Panc1 (cell line): ENCODE measurements at regions not wholly inside any gene's neighbourhood (a gene's known extent, or its start where the extent isn't known, plus 50 kb on each side); places are given as distances from the start of the nearest gene placed in this dataset.

Experiments used
- ATAC-seq: fragments of 200-7000 bp; cut with Tn5 transposase; 2 replicates; pipeline ENCODE4 v1.9.1; 2020; ENCODE audit warnings: mild to moderate bottlenecking, moderate library complexity
- BruUV-seq: library from RNA; stranded (reverse); fragments of 400-500 nt; replicated peaks from 2 replicates; lab custom pipeline; 2021; lab: Mats Ljungman, UMichigan
- CTCF ChIA-PET: fragments of 300-600 bp; sonication (Branson Sonifier 250); formaldehyde crosslinking; loops from one replicate; lab custom pipeline; 2022; ENCODE audit warnings: antibody characterized with exemption; lab: Charles Lee
- POLR2A ChIA-PET: fragments of 300-600 bp; sonication (Branson Sonifier 250); formaldehyde crosslinking; loops from one replicate; lab custom pipeline; 2022; ENCODE audit warnings: antibody characterized with exemption; lab: Charles Lee
- DNase-seq: peaks from one replicate; pipeline ENCODE4 v3.0.0-alpha.2; 2010; ENCODE audit warnings: low read depth, low spot score
- H3K27ac ChIP-seq: 2 replicates; pipeline ENCODE4 v1.5.1; 2011; ENCODE audit warnings: mild to moderate bottlenecking, low read length, inconsistent platforms
- H3K27me3 ChIP-seq: fragments of 200-500 bp; sonication (Bioruptor generic); 2 replicates; pipeline ENCODE4 v1.6.0; 2014; ENCODE audit warnings: low read length, inconsistent platforms; ENCODE audit not compliant: control insufficient read depth, insufficient read depth
- H3K36me3 ChIP-seq: fragments of 200-500 bp; sonication (Bioruptor generic); 2 replicates; pipeline ENCODE4 v1.5.1; 2014; ENCODE audit warnings: inconsistent platforms, mild to moderate bottlenecking, low read length, moderate library complexity; ENCODE audit not compliant: control insufficient read depth, insufficient read depth
- H3K4me1 ChIP-seq: 2 replicates; pipeline ENCODE4 v1.5.1; 2011; ENCODE audit warnings: inconsistent platforms, mild to moderate bottlenecking, low read length, moderate library complexity; ENCODE audit not compliant: control insufficient read depth, insufficient read depth
- H3K4me3 ChIP-seq, 2 experiments: 2 replicates each; pipeline ENCODE4 v1.5.1; 2011 to 2012; ENCODE audit warnings: low read depth in 2 of 2, low read length in 2 of 2, mild to moderate bottlenecking in 2 of 2, inconsistent platforms in 1 of 2, moderate library complexity in 1 of 2
- H3K9me3 ChIP-seq: fragments of 200-500 bp; sonication (Bioruptor generic); 2 replicates; pipeline ENCODE4 v1.5.1; 2014; ENCODE audit warnings: low read depth, mild to moderate bottlenecking, inconsistent platforms, low read length, moderate library complexity; ENCODE audit not compliant: control insufficient read depth, insufficient read depth
- POLR2AphosphoS5 ChIP-seq: IDR thresholded peaks from 2 replicates; pipeline ENCODE4 v1.6.1; 2012; ENCODE audit warnings: mild to moderate bottlenecking, low read depth, low read length, moderate library complexity
- SIN3A ChIP-seq: IDR thresholded peaks from 2 replicates; pipeline ENCODE4 v1.6.1; 2012; ENCODE audit warnings: low read depth, mild to moderate bottlenecking, low read length, moderate library complexity, borderline replicate concordance; ENCODE audit not compliant: insufficient read depth
- TCF7L2 ChIP-seq: IDR thresholded peaks from 2 replicates; pipeline ENCODE4 v1.6.1; 2011; ENCODE audit warnings: mild to moderate bottlenecking, low read depth, low read length, inconsistent platforms
- in situ Hi-C: cut with HindIII; loops from 2 replicates; pipeline ENCODE4 v1.10.0; 2016; ENCODE audit warnings: low sequenced_read_pairs, low pct_unique_long_range_greater_than_20kb
- intact Hi-C: fragments of 100-400 bp; cut with micrococcal nuclease; formaldehyde crosslinking; loops from one replicate; pipeline ENCODE4 v1.10.0; 2022; ENCODE audit not compliant: unreplicated experiment
- TF ChIP-seq, protein P1 (sequence below), 2 experiments: IDR thresholded peaks; 2 replicates each; pipeline ENCODE4 v1.6.1; 2011 to 2012; ENCODE audit warnings: low read depth in 2 of 2, control low read depth in 1 of 2, low read length in 1 of 2, mild to moderate bottlenecking in 1 of 2, moderate library complexity in 1 of 2; ENCODE audit not compliant: insufficient read depth in 1 of 2
- TF ChIP-seq, protein P2 (sequence below): fragments of 450-650 bp; IDR thresholded peaks from 2 replicates; pipeline ENCODE4 v1.5.1; 2017; ENCODE audit warnings: mild to moderate bottlenecking

DNA sequence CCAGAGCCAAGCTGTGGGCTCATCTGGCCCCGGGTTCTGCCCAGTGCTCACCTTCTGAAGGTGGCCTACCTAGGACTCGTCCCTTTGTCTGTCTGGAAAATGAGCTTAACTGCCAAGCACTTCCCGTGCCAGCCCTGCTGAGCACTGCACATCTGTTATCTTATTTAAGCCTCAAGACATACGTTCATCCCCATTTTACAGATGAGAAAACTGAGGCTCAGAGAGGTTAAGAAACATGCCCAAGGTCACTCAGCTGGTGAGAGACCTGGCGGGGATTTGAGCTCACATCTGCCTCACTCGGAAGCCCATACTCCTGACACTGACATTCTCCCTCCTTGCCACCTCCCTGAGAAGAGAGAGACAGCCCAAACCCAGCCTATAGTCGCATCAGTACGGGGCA, 226.2 kb downstream of the MN1 start:
- Histone ChIP-seq H3K4me3 (no peak overlapping the region), H3K4me1 (no peaks in the 10 kb centered on the region), H3K27me3 (no peaks in the 10 kb centered on the region), H3K27ac (no peak overlapping the region), H3K9me3 (no peaks in the 10 kb centered on the region), H3K36me3 (no peaks in the 10 kb centered on the region)
- CTCF ChIA-PET: no interaction called here
- TF ChIP-seq TCF7L2 (no peak), SIN3A (no peak), POLR2AphosphoS5 (no peak)
- TF ChIP-seq, protein P1, sequence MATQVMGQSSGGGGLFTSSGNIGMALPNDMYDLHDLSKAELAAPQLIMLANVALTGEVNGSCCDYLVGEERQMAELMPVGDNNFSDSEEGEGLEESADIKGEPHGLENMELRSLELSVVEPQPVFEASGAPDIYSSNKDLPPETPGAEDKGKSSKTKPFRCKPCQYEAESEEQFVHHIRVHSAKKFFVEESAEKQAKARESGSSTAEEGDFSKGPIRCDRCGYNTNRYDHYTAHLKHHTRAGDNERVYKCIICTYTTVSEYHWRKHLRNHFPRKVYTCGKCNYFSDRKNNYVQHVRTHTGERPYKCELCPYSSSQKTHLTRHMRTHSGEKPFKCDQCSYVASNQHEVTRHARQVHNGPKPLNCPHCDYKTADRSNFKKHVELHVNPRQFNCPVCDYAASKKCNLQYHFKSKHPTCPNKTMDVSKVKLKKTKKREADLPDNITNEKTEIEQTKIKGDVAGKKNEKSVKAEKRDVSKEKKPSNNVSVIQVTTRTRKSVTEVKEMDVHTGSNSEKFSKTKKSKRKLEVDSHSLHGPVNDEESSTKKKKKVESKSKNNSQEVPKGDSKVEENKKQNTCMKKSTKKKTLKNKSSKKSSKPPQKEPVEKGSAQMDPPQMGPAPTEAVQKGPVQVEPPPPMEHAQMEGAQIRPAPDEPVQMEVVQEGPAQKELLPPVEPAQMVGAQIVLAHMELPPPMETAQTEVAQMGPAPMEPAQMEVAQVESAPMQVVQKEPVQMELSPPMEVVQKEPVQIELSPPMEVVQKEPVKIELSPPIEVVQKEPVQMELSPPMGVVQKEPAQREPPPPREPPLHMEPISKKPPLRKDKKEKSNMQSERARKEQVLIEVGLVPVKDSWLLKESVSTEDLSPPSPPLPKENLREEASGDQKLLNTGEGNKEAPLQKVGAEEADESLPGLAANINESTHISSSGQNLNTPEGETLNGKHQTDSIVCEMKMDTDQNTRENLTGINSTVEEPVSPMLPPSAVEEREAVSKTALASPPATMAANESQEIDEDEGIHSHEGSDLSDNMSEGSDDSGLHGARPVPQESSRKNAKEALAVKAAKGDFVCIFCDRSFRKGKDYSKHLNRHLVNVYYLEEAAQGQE (IDR thresholded peaks at IDR 0.05; ENCODE audit: insufficient read depth in 1 of 2, low read depth in 2 of 2, low read length in 1 of 2): no peak
- TF ChIP-seq, protein P2, sequence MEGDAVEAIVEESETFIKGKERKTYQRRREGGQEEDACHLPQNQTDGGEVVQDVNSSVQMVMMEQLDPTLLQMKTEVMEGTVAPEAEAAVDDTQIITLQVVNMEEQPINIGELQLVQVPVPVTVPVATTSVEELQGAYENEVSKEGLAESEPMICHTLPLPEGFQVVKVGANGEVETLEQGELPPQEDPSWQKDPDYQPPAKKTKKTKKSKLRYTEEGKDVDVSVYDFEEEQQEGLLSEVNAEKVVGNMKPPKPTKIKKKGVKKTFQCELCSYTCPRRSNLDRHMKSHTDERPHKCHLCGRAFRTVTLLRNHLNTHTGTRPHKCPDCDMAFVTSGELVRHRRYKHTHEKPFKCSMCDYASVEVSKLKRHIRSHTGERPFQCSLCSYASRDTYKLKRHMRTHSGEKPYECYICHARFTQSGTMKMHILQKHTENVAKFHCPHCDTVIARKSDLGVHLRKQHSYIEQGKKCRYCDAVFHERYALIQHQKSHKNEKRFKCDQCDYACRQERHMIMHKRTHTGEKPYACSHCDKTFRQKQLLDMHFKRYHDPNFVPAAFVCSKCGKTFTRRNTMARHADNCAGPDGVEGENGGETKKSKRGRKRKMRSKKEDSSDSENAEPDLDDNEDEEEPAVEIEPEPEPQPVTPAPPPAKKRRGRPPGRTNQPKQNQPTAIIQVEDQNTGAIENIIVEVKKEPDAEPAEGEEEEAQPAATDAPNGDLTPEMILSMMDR: no peak
- ATAC-seq (no peak), DNase-seq (no peak)
- no TSS peak for BruUV-seq
- intact Hi-C loops (no loop called here), in situ Hi-C loops (no loop called here)
- POLR2A ChIA-PET: no interaction called here

DNA sequence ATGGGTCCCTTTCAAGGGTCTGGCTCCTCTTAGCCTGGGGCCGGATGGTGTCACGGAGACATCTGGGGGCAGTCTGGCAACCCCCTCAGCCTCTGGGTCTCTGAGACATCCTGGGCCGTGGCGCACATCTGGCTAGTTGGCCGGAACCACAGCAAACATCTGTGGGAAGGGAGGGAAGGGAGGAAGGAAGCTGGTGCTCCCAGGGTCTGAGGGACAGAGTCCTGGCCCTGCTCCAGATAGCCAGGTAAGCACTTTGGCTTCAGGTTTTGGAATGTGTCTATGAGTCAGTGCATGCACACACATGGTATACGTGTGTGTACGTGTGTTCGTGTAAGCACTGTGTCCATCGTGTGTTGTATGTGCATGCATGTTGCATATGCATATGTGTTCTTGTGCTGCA, 225.1 kb downstream of the MN1 start:
- Histone ChIP-seq H3K36me3 (no peaks in the 10 kb centered on the region), H3K9me3 (no peaks in the 10 kb centered on the region), H3K4me1 (no peaks in the 10 kb centered on the region), H3K27me3 (no peaks in the 10 kb centered on the region), H3K27ac (no peak overlapping the region), H3K4me3 (no peak overlapping the region)
- BruUV-seq: no TSS peak
- TF ChIP-seq, protein P1 (IDR thresholded peaks at IDR 0.05; ENCODE audit: insufficient read depth in 1 of 2, low read depth in 2 of 2, low read length in 1 of 2): no peak
- TF ChIP-seq POLR2AphosphoS5: no peak
- no peak for TF ChIP-seq TCF7L2
- TF ChIP-seq, protein P2: no peak
- TF ChIP-seq SIN3A: no peak
- ChIA-PET POLR2A (no interaction called here), CTCF (no interaction called here)
- ATAC-seq (no peak), DNase-seq (no peak)
- in situ Hi-C loops (no loop called here), intact Hi-C loops (no loop called here)
